GM23248 (cell line): ENCODE measurements at regions not wholly inside any gene's neighbourhood (a gene's known extent, or its start where the extent isn't known, plus 50 kb on each side); places are given as distances from the start of the nearest gene placed in this dataset.

Experiments
- DNase-seq: peaks from one replicate; pipeline ENCODE4 v3.0.0-alpha.2; 2015
- H2AFZ ChIP-seq: fragments of 200-600 bp; sonication (generic); 2 replicates; pipeline ENCODE4 v1.6.1; 2016; ENCODE audit warnings: antibody characterized with exemption
- H3F3A ChIP-seq: fragments of 200-600 bp; sonication (generic); 2 replicates; pipeline ENCODE4 v1.6.1; 2016; ENCODE audit warnings: mild to moderate bottlenecking, antibody characterized with exemption, mixed run types; ENCODE audit not compliant: insufficient read depth
- H3K27ac ChIP-seq: fragments of 200-600 bp; sonication (generic); 2 replicates; pipeline ENCODE4 v1.5.1; 2016; ENCODE audit warnings: mild to moderate bottlenecking
- H3K27me3 ChIP-seq: fragments of 200-600 bp; sonication (generic); replicated peaks from 2 replicates; pipeline ENCODE4 v1.6.1; 2016; ENCODE audit warnings: mild to moderate bottlenecking; ENCODE audit not compliant: insufficient read depth
- H3K36me3 ChIP-seq: fragments of 200-600 bp; sonication (generic); 2 replicates; pipeline ENCODE4 v1.6.1; 2016; ENCODE audit warnings: low read depth, mild to moderate bottlenecking
- H3K4me1 ChIP-seq: fragments of 200-600 bp; sonication (generic); 2 replicates; pipeline ENCODE4 v1.6.1; 2016; ENCODE audit warnings: mild to moderate bottlenecking; ENCODE audit not compliant: insufficient read depth
- H3K4me2 ChIP-seq: fragments of 200-600 bp; sonication (generic); one replicate; pipeline ENCODE4 v1.6.1; 2016; ENCODE audit warnings: mild to moderate bottlenecking; ENCODE audit not compliant: unreplicated experiment
- H3K4me3 ChIP-seq: fragments of 200-600 bp; sonication (generic); 2 replicates; pipeline ENCODE4 v1.5.1; 2016; ENCODE audit warnings: mild to moderate bottlenecking
- H3K79me2 ChIP-seq: fragments of 200-600 bp; sonication (generic); 2 replicates; pipeline ENCODE4 v1.6.1; 2016; ENCODE audit warnings: mild to moderate bottlenecking; ENCODE audit not compliant: insufficient read depth
- H3K9ac ChIP-seq: fragments of 200-600 bp; sonication (generic); 2 replicates; pipeline ENCODE4 v1.6.1; 2016; ENCODE audit warnings: mild to moderate bottlenecking
- H3K9me2 ChIP-seq: fragments of 200-600 bp; sonication (generic); 2 replicates; pipeline ENCODE4 v1.6.1; 2016; ENCODE audit warnings: mixed run types, mild to moderate bottlenecking, moderate library complexity; ENCODE audit not compliant: insufficient read depth
- H3K9me3 ChIP-seq: fragments of 200-600 bp; sonication (generic); one replicate; pipeline ENCODE4 v1.6.1; 2017; ENCODE audit warnings: low read depth
- H4K20me1 ChIP-seq: fragments of 200-600 bp; sonication (generic); 2 replicates; pipeline ENCODE4 v1.6.0; 2016; ENCODE audit not compliant: insufficient read depth
- EZH2 ChIP-seq: fragments of 200-600 bp; sonication (generic); IDR thresholded peaks from 2 replicates; pipeline ENCODE4 v1.6.1; 2018; ENCODE audit warnings: antibody characterized with exemption, mild to moderate bottlenecking; ENCODE audit not compliant: insufficient read depth, poor library complexity, severe bottlenecking
- EZH2phosphoT487 ChIP-seq: fragments of 200-600 bp; sonication (generic); IDR thresholded peaks from 2 replicates; pipeline ENCODE4 v1.6.1; 2018; ENCODE audit warnings: antibody characterized with exemption, moderate library complexity, mild to moderate bottlenecking, low read depth; ENCODE audit not compliant: insufficient read depth
- WGBS, 2 experiments: methylation state at CpG; one replicate each; pipeline ENCODE4 v1.1.6; 2015 to 2017; ENCODE audit warnings: low lambda C conversion rate in 2 of 2, low coverage in 1 of 2; ENCODE audit errors: missing lambda C conversion rate in 2 of 2; 5-methylcytosine and 5-hydroxymethylcytosine counted together
- in situ Hi-C: fragments of 300-500 bp; cut with MboI; formaldehyde crosslinking; loops from 2 replicates; pipeline ENCODE4 v1.15.0; 2020

DNA sequence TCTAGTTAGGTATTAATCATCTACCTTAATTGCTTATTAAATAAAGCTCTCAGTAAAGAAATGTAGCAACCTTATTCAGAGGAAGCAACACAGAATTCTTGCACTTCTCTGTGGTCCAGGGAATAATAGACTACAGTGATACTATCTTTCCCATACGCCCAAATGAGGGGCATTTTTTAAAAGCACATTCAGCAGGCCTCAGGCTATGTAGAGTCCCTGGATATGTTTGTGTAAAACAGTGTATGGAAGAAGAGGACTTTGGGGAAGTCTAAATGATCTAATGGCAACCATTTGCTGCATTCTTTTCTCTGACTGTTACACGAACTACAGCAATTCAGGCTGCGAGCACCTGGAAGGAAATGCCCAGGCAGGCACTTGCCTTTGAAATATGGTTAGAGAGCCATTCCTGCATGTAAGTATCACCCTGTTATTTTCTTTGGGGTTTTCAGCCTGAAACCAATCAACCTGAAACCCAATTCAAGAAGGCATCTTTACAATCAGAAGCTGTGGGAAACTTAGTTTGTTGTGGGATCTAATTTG is 1814.7 kb upstream of the CELF4 start:
- Histone ChIP-seq H3K27ac (no peak overlapping the region), H3K79me2 (no peaks in the 10 kb centered on the region), H3K4me2 (no peak overlapping the region), H3K9me2 (no peaks in the 10 kb centered on the region), H3K27me3 (no peaks in the 10 kb centered on the region), H2AFZ (no peak overlapping the region), H3K4me1 (no peaks in the 10 kb centered on the region), H3K36me3 (no peaks in the 10 kb centered on the region), H3K9ac (no peak overlapping the region), H3F3A (no peaks in the 10 kb centered on the region), H4K20me1 (no peaks in the 10 kb centered on the region), H3K9me3 (no peaks in the 10 kb centered on the region), H3K4me3 (no peak overlapping the region)
- in situ Hi-C loops = no loop called here
- no peak for TF ChIP-seq EZH2
- TF ChIP-seq EZH2phosphoT487 = no peak
- DNase-seq = no peak
- 93% methylated on average over 3 of the region's 3 CpGs for WGBS, 2 experiments

DNA sequence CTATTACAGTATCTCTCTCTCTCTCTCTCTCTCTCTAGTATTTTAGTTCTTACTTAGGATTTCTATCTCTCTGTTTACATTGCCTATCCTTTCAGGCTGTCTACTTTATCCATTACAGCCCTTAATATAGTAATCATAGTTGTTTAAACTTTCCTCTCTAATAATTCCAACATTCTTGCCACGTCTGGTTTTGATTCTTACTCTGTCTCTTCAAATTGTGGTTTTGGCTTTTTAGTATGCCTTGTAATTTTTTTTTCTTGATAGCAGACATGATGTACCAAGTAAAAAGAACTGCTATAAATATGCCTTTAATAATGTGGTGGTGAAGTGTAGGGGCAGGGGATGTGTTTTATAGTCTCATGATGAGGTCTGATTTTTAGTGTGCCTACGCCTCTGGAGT is 1809.5 kb upstream of the CELF4 start:
- H3K79me2 ChIP-seq = no peaks in the 10 kb centered on the region
- H4K20me1 ChIP-seq = no peaks in the 10 kb centered on the region
- H3K9me2 ChIP-seq = no peaks in the 10 kb centered on the region
- no peaks in the 10 kb centered on the region for H3F3A ChIP-seq
- WGBS, 2 experiments = 37 to 49% methylated on average over 2 of the region's 2 CpGs
- no peak for TF ChIP-seq EZH2phosphoT487
- no peak for TF ChIP-seq EZH2
- H3K4me1 ChIP-seq = no peaks in the 10 kb centered on the region
- no peak overlapping the region for H3K4me3 ChIP-seq
- H3K27ac ChIP-seq = no peak overlapping the region
- H3K27me3 ChIP-seq = no peaks in the 10 kb centered on the region
- in situ Hi-C loops = no loop called here
- no peak overlapping the region for H2AFZ ChIP-seq
- no peaks in the 10 kb centered on the region for H3K9me3 ChIP-seq
- no peaks in the 10 kb centered on the region for H3K36me3 ChIP-seq
- H3K4me2 ChIP-seq = no peak overlapping the region
- no peak overlapping the region for H3K9ac ChIP-seq
- DNase-seq = no peak

DNA sequence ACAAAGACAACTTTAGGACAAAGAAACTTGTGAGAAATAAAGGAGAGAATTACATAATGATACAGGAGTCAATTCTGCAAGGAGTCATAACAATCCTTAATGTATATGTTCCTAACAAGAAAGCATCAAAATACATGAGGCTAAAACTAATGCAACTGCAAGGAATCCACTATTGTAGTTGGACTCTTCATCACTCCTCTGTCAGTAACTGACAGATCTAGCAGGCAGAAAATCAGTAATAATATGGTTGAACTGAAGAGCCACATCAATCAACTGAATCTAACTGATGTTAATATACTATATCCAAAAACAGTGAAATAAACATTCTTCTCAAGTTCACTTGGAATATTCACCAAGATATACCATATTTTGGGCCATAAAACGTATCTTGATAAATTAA is 1806.4 kb upstream of the CELF4 start:
- H4K20me1 ChIP-seq = no peaks in the 10 kb centered on the region
- in situ Hi-C loops = no loop called here
- H3K36me3 ChIP-seq = no peaks in the 10 kb centered on the region
- no peak overlapping the region for H3K27ac ChIP-seq
- H2AFZ ChIP-seq = no peak overlapping the region
- H3K9me3 ChIP-seq = no peaks in the 10 kb centered on the region
- DNase-seq = no peak
- H3K27me3 ChIP-seq = no peaks in the 10 kb centered on the region
- H3K4me3 ChIP-seq = no peak overlapping the region
- WGBS, 2 experiments = 86 to 91% methylated on average over 1 of the region's 1 CpG
- no peaks in the 10 kb centered on the region for H3K79me2 ChIP-seq
- no peak overlapping the region for H3K4me2 ChIP-seq
- TF ChIP-seq EZH2phosphoT487 = no peak
- H3K9me2 ChIP-seq = no peaks in the 10 kb centered on the region
- no peaks in the 10 kb centered on the region for H3F3A ChIP-seq
- no peaks in the 10 kb centered on the region for H3K4me1 ChIP-seq
- H3K9ac ChIP-seq = no peak overlapping the region

DNA sequence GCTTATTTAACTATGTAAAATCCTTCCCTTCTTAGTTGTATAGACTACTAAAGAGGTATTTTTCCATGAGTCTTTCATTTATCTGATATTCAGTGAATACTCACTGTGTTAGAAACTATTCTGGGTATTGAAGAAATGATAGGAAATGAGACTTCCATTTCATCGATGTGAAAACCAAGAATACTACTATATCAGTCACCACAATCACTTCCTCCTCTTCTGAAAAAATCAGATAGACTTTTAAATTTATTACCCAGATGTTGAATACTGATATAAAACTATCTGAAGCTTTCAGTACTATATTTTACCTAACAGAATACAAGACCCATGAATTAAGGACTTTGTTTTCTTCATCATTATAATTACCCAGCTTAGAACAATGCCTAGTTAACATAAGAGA is 1801.1 kb upstream of the CELF4 start:
- in situ Hi-C loops = no loop called here
- H3K79me2 ChIP-seq = no peaks in the 10 kb centered on the region
- no peak overlapping the region for H3K27ac ChIP-seq
- no peaks in the 10 kb centered on the region for H3K36me3 ChIP-seq
- H3F3A ChIP-seq = no peaks in the 10 kb centered on the region
- 12 to 14% methylated on average over 1 of the region's 1 CpG for WGBS, 2 experiments
- no peak overlapping the region for H3K4me3 ChIP-seq
- peak overlapping the region; percentile 26; the same call in 1 of the 2 replicates for H2AFZ ChIP-seq
- H3K9me3 ChIP-seq = no peaks in the 10 kb centered on the region
- no peaks in the 10 kb centered on the region for H3K4me1 ChIP-seq
- no peak for DNase-seq
- H3K27me3 ChIP-seq = no peaks in the 10 kb centered on the region
- no peaks in the 10 kb centered on the region for H4K20me1 ChIP-seq
- no peak overlapping the region for H3K9ac ChIP-seq
- H3K9me2 ChIP-seq = no peaks in the 10 kb centered on the region
- TF ChIP-seq EZH2phosphoT487 (no peak), EZH2 (no peak)
- H3K4me2 ChIP-seq = no peak overlapping the region
